Activated naive CD8-positive, alpha-beta T cell (primary cell): ENCODE measurements at regions not wholly inside any gene's neighbourhood (a gene's known extent, or its start where the extent isn't known, plus 50 kb on each side); places are given as distances from the start of the nearest gene placed in this dataset.
"Not testable (repeated sequence)": the region's sequence is repeated elsewhere in the genome, so short reads cannot be mapped to it uniquely, and the experiment has no call there.

ENCODE experiments used
- H3K27ac Mint-ChIP-seq: one replicate; pipeline ENCODE4 v1.8.0; 2021; ENCODE audit warnings: mixed read lengths
- H3K27me3 Mint-ChIP-seq: one replicate; pipeline ENCODE4 v1.8.0; 2021; ENCODE audit warnings: mixed read lengths
- H3K36me3 Mint-ChIP-seq: one replicate; pipeline ENCODE4 v1.8.0; 2021; ENCODE audit warnings: mixed read lengths
- H3K4me1 Mint-ChIP-seq: one replicate; pipeline ENCODE4 v1.8.0; 2021; ENCODE audit warnings: low read depth, mixed read lengths
- H3K4me3 Mint-ChIP-seq: one replicate; pipeline ENCODE4 v1.8.0; 2021; ENCODE audit warnings: mild to moderate bottlenecking, mixed read lengths
- H3K9me3 Mint-ChIP-seq: one replicate; pipeline ENCODE4 v1.8.0; 2021; ENCODE audit warnings: low read depth, mixed read lengths

- no peak overlapping the region for H3K4me3 Mint-ChIP-seq
- H3K9me3 Mint-ChIP-seq: peaks cover 11% of the 10 kb centered on the region
Observed at GRCh38 chr5:12690361-12690760, 786.1 kb upstream of the CTNND2 start.

GRCh38 chr5:12683249-12683648 lies 779.0 kb upstream of the CTNND2 start:
- no peak overlapping the region for H3K4me3 Mint-ChIP-seq
- H3K27ac Mint-ChIP-seq: no peak overlapping the region
- H3K4me1 Mint-ChIP-seq: no peaks in the 10 kb centered on the region
- H3K9me3 Mint-ChIP-seq: peaks cover 3% of the 10 kb centered on the region
- H3K27me3 Mint-ChIP-seq: no peaks in the 10 kb centered on the region
- H3K36me3 Mint-ChIP-seq: no peaks in the 10 kb centered on the region

More at GRCh38 chr5:12690361-12690760, 786.1 kb upstream of the CTNND2 start:
- H3K27me3 Mint-ChIP-seq: no peaks in the 10 kb centered on the region
- no peak overlapping the region for H3K27ac Mint-ChIP-seq
- no peaks in the 10 kb centered on the region for H3K4me1 Mint-ChIP-seq
- H3K36me3 Mint-ChIP-seq: no peaks in the 10 kb centered on the region

DNA sequence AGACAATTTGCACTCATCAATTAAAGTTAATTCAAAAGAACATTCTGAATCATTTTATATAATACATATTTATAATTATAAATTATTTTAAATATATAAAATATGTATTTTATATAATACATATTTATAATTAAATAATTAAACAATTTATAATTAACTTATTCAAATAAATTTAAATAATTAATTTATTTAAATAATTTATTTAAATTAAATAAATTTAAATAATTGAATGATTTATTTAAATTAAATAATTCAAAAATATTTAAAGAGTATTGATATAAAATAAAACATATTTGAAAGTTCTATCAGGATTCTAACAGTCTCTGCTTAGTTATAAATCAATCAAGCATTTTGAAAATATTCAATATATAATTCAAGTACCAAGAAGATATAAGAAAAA lies 775.5 kb upstream of the CTNND2 start:
- no peak overlapping the region for H3K27ac Mint-ChIP-seq
- no peaks in the 10 kb centered on the region for H3K36me3 Mint-ChIP-seq
- H3K9me3 Mint-ChIP-seq: peaks cover 9% of the 10 kb centered on the region
- no peaks in the 10 kb centered on the region for H3K27me3 Mint-ChIP-seq
- H3K4me3 Mint-ChIP-seq: no peak overlapping the region
- no peaks in the 10 kb centered on the region for H3K4me1 Mint-ChIP-seq

DNA sequence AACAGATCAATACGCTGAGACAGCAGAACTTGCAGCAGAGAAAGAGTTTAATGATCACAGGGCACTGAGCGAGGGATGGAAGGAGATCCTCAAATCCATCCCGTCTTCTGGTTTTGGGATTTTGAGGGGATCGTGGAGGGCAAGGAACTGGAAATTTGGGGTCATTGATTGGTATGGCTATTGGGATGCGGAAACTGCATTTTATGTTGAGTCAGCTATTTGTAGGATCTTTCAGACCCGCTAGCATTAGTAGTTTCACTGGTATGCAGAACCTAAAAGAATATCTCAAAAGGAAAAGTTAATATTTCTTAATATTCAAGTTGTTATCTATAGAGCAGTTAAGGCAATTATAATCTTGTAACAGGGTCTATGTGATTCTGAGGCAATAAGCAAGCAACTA lies 771.7 kb upstream of the CTNND2 start:
- Mint-ChIP-seq H3K4me3 (no peak overlapping the region), H3K9me3 (peaks cover 6% of the 10 kb centered on the region)

GRCh38 chr5:12672141-12672540 lies 767.9 kb upstream of the CTNND2 start:
- Mint-ChIP-seq H3K27me3 (no peaks in the 10 kb centered on the region), H3K36me3 (no peaks in the 10 kb centered on the region), H3K9me3 (peaks cover 13% of the 10 kb centered on the region), H3K27ac (no peak overlapping the region), H3K4me3 (no peak overlapping the region), H3K4me1 (no peaks in the 10 kb centered on the region)

More for the DNA sequence above, 771.7 kb upstream of the CTNND2 start:
- Mint-ChIP-seq H3K27me3 (no peaks in the 10 kb centered on the region), H3K27ac (no peak overlapping the region), H3K4me1 (no peaks in the 10 kb centered on the region), H3K36me3 (no peaks in the 10 kb centered on the region)

DNA sequence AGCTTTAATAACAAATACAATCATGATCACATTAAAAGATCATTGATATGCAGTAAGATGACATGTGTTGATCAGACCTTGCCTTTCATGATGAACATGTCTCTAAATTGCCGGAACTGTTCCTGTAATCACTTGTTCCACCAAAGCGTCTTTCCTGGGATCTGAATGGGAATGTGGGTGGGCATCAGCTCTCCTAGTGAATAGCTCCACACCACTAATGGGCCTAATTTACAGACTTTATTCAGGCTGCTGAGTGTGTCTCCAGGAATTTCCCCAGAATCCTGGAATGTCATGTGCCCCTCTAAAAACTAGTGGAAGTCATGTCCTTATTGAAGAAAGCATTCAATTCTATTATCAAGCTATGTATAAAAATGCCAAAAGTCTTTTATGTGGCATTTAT lies 765.1 kb upstream of the CTNND2 start:
- no peak overlapping the region for H3K27ac Mint-ChIP-seq
- no peaks in the 10 kb centered on the region for H3K27me3 Mint-ChIP-seq
- no peaks in the 10 kb centered on the region for H3K36me3 Mint-ChIP-seq
- no peaks in the 10 kb centered on the region for H3K4me1 Mint-ChIP-seq
- peaks cover 20% of the 10 kb centered on the region for H3K9me3 Mint-ChIP-seq
- no peak overlapping the region for H3K4me3 Mint-ChIP-seq

GRCh38 chr5:12668564-12668963 lies 764.3 kb upstream of the CTNND2 start:
- Mint-ChIP-seq H3K4me1 (no peaks in the 10 kb centered on the region), H3K4me3 (no peak overlapping the region), H3K36me3 (no peaks in the 10 kb centered on the region), H3K27me3 (no peaks in the 10 kb centered on the region), H3K9me3 (peaks cover 25% of the 10 kb centered on the region), H3K27ac (no peak overlapping the region)

DNA sequence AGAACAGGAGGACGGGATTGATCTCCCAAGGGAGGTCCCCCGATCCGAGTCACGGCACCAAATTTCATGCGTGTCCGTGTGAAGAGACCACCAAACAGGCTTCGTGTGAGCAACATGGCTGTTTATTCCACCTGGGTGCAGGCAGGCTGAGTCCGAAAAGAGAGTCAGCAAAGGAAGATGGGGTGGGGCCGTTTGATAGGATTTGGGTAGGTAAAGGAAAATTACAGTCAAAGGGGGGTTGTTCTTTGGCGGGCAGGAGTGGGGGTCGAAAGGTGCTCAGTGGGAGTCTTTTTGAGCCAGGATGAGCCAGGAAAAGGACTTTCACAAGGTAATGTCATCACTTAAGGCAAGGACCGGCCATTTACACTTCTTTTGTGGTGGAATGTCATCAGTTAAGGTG lies 763.6 kb upstream of the CTNND2 start:
- H3K4me1 Mint-ChIP-seq, H3K27me3 Mint-ChIP-seq, H3K27ac Mint-ChIP-seq, H3K36me3 Mint-ChIP-seq, H3K4me3 Mint-ChIP-seq: not testable (repeated sequence)
- H3K9me3 Mint-ChIP-seq: peaks cover 28% of the 10 kb centered on the region

DNA sequence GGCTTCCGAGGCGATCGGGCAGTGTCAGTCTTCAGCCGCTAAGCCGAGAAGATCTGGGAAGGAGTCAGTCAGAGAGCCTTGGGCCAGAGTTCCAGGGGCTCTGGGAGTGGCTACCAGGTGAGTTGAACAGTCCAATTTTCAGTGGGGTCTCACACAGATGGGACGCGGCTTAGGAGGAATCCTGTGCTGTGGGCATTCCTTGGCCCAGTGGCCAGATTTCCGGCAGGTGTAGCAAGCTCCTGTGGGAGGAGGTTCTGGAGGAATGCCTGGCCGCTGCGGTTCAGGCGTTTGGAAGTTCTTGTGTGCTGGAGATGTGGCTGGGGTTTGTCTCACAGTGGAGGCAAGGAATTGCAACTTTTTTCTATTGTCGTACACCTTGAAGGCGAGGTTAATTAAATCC lies 761.5 kb upstream of the CTNND2 start:
- H3K27ac Mint-ChIP-seq, H3K4me1 Mint-ChIP-seq, H3K36me3 Mint-ChIP-seq, H3K4me3 Mint-ChIP-seq, H3K27me3 Mint-ChIP-seq: not testable (repeated sequence)
- H3K9me3 Mint-ChIP-seq: peaks cover 28% of the 10 kb centered on the region

DNA sequence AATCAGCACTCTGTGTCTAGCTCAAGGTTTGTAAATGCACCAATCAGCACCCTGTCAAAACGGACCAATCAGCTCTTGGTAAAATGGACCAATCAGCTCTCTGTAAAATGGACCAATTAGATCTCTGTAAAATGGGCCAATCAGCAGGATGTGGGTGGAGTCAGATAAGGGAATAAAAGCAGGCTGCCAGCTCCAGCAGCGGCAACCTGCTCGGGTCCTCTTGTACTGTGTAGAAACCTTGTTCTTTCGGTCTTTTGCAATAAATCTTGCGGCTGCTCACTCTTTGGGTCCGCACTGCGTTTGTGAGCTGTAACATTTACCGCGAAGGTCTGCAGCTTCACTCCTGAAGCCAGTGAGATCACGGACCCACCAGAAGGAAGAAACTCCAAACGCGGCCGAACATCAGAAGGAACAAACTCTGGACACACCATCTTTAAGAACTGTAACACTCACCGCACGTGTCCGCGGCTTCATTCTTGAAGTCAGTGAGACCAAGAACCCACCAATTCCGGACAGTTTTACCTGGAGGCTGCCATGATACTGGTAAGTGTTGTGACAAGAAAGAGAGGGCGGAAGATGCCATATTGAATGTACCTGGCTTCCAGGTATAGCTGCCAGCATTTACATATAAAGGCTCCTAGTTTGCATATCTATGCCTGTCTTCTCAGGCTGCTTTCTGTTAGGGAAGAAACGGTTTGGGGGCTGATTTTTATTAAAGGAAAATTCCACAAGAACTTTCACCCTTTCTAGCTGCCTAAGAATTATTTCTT lies 758.5 kb upstream of the CTNND2 start:
- Mint-ChIP-seq H3K4me3 (no peak overlapping the region), H3K27me3 (no peaks in the 10 kb centered on the region), H3K36me3 (no peaks in the 10 kb centered on the region), H3K4me1 (no peaks in the 10 kb centered on the region), H3K27ac (no peak overlapping the region), H3K9me3 (peaks cover 36% of the 10 kb centered on the region)

DNA sequence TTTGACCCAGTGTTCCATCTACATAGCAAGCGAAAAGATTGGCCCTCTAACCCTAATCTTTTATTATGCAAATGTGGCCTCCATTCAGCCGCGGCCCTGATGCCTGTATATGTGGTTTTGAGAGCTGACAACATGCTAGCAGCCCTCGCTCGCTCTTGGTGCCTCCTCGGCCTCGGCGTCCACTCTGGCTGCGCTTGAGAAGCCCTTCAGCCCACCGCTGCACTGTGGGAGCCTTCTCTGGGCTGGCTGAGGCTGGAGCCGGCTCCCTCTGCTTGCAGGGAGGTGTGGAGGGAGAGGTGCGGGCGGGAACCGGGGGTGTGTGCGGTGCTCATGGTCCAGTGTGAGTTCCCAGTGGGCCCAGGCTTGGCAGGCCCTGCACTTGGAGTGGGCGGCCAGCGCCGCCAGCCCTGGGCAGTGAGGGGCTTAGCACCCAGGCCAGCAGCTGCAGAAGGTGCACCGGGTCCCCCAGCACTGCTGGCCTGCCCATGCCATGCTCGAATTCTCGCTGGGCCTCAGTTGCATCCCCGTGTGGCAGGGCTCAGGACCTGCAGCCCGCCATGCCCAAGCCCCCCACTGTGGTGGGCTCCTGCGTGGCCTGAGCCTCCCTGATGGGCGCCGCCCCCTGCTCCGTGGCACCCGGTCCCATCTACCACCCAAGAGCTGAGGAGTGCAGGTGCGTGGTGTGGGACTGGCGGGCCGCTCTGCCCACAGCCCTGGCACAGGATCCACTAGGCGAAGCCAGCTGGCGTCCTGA lies 757.5 kb upstream of the CTNND2 start:
- no peak overlapping the region for H3K4me3 Mint-ChIP-seq
- no peaks in the 10 kb centered on the region for H3K4me1 Mint-ChIP-seq
- H3K9me3 Mint-ChIP-seq: peaks cover 32% of the 10 kb centered on the region
- H3K27me3 Mint-ChIP-seq: no peaks in the 10 kb centered on the region
- H3K27ac Mint-ChIP-seq: no peak overlapping the region
- H3K36me3 Mint-ChIP-seq: no peaks in the 10 kb centered on the region

DNA sequence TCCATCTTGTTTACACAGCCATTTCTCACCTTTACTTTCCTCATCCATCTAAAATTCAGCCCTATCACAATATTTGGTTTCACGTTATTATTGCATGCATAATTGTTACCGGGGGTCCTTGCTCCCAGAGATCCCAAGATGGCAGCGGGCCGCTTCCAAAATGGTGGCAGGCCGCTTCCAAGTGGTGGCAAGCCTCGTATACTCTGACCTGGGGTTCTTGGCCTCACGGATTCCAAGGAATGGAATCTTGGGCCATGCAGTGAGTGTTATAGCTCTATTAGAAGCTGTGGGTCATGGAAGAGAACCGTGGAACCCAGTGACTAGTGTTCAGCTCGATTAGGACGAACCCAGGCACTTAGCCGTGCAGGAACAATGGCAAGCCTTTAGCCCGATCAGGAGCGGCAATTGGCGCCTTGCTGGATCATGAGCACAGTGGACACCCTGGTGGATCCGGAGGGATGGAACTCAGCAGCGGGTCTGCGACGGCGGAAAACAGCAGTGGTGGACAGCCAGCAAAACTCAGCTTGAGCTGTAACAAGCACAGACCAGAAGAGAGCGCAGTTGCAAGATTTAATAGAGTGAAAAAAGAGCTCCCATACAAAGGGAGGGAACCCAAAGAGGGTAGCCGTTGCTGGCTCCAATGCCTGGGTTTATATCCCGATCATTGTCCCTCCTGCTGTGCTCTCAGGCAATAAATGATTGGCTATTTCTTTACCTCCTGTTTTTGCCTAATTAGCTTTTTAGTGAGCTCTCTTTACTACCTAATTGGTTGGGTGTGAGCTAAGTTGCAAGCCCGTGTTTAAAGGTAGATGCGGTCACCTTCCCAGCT lies 756.2 kb upstream of the CTNND2 start:
- H3K4me1 Mint-ChIP-seq, H3K36me3 Mint-ChIP-seq, H3K27me3 Mint-ChIP-seq, H3K27ac Mint-ChIP-seq, H3K4me3 Mint-ChIP-seq: not testable (repeated sequence)
- peaks cover 32% of the 10 kb centered on the region for H3K9me3 Mint-ChIP-seq

- Mint-ChIP-seq H3K4me1 (no peaks in the 10 kb centered on the region), H3K27ac (no peak overlapping the region), H3K36me3 (no peaks in the 10 kb centered on the region), H3K4me3 (no peak overlapping the region), H3K27me3 (no peaks in the 10 kb centered on the region), H3K9me3 (peaks cover 26% of the 10 kb centered on the region)
Observed at GRCh38 chr5:12659686-12660085, 755.4 kb upstream of the CTNND2 start.

DNA sequence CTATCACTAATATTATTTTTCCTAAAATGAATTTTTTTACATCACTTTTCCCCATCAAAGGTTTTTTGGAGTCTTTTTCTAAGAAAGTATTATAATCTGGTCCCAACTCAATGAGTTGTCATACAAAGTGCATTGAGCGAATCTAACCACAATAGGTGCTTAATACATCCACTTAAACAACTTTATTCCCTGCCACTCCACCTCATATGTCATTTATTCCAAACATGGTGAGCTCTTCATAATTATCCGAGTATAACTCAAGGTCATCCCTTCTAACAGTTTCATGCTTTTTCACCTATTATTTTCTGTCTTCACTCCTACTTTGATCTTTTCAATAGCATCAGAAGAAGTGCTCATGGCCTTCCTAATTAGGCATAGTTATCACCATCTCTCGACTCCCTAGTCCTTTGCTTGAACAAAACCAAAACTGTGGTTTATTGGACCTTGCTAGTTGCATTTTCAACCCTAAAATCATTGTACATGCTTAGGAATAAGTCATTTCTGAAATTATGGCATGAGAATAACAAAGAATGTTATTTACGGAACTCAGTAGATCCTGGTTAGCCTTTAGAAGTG lies 754.7 kb upstream of the CTNND2 start:
- H3K4me1 Mint-ChIP-seq: no peaks in the 10 kb centered on the region

More for the DNA sequence above, 754.7 kb upstream of the CTNND2 start:
- H3K27ac Mint-ChIP-seq: no peak overlapping the region
- H3K9me3 Mint-ChIP-seq: peaks cover 21% of the 10 kb centered on the region
- no peak overlapping the region for H3K4me3 Mint-ChIP-seq
- H3K36me3 Mint-ChIP-seq: no peaks in the 10 kb centered on the region
- no peaks in the 10 kb centered on the region for H3K27me3 Mint-ChIP-seq
